ENCODE measurements at regions not wholly inside any gene's neighbourhood (a gene's known extent, or its start where the extent isn't known, plus 50 kb on each side); places are given as distances from the start of the nearest gene placed in this dataset.

- TF ChIP-seq CTCF (IDR thresholded peaks at IDR 0.05; ENCODE audit: borderline replicate concordance, insufficient read depth, low read depth, low read length), result no peak
- no peak overlapping the region for H3K4me3 ChIP-seq (ENCODE audit: low read depth, low read length)
Measured at GRCh38 chr18:46360102-46360699, 256.0 kb downstream of the HAUS1 start.

GRCh38 chr18:46360866-46361265 lies 256.7 kb downstream of the HAUS1 start:
- TF ChIP-seq CTCF (IDR thresholded peaks at IDR 0.05; ENCODE audit: borderline replicate concordance, insufficient read depth, low read depth, low read length), result no peak
- H3K4me3 ChIP-seq (ENCODE audit: low read depth, low read length), result no peak overlapping the region

- no peak overlapping the region for H3K4me3 ChIP-seq (ENCODE audit: low read depth, low read length)
- TF ChIP-seq CTCF (IDR thresholded peaks at IDR 0.05; ENCODE audit: borderline replicate concordance, insufficient read depth, low read depth, low read length), result no peak
Measured at GRCh38 chr18:46362533-46362932, 258.3 kb downstream of the HAUS1 start.

- no peak overlapping the region for H3K4me3 ChIP-seq (ENCODE audit: low read depth, low read length)
- no peak for TF ChIP-seq CTCF (IDR thresholded peaks at IDR 0.05; ENCODE audit: borderline replicate concordance, insufficient read depth, low read depth, low read length)
Measured at GRCh38 chr18:46364048-46364447, 259.9 kb downstream of the HAUS1 start.

- no peak for TF ChIP-seq CTCF (IDR thresholded peaks at IDR 0.05; ENCODE audit: borderline replicate concordance, insufficient read depth, low read depth, low read length)
- no peak overlapping the region for H3K4me3 ChIP-seq (ENCODE audit: low read depth, low read length)
Measured at GRCh38 chr18:46366201-46366600, 262.0 kb downstream of the HAUS1 start.

- TF ChIP-seq CTCF (IDR thresholded peaks at IDR 0.05; ENCODE audit: borderline replicate concordance, insufficient read depth, low read depth, low read length), result no peak
- H3K4me3 ChIP-seq (ENCODE audit: low read depth, low read length), result no peak overlapping the region
Measured at GRCh38 chr18:46366751-46367376, 262.7 kb downstream of the HAUS1 start.

GRCh38 chr18:46369323-46369722 lies 265.1 kb downstream of the HAUS1 start:
- TF ChIP-seq CTCF (IDR thresholded peaks at IDR 0.05; ENCODE audit: borderline replicate concordance, insufficient read depth, low read depth, low read length), result no peak
- no peak overlapping the region for H3K4me3 ChIP-seq (ENCODE audit: low read depth, low read length)

All from GM12875 (cell line).